Glutamatergic neuron (in vitro differentiated cells): ENCODE measurements at regions not wholly inside any gene's neighbourhood (a gene's known extent, or its start where the extent isn't known, plus 50 kb on each side); places are given as distances from the start of the nearest gene placed in this dataset.
"Not testable (repeated sequence)": the region's sequence is repeated elsewhere in the genome, so short reads cannot be mapped to it uniquely, and the experiment has no call there.

ENCODE experiments used
- DNase-seq: peaks from one replicate; pipeline ENCODE4 v3.0.0; 2022
- H3K27ac Mint-ChIP-seq: one replicate; pipeline ENCODE4 v1.8.0; 2020; ENCODE audit warnings: mild to moderate bottlenecking, mixed read lengths, inconsistent platforms; ENCODE audit not compliant: unreplicated experiment
- H3K27me3 Mint-ChIP-seq: one replicate; pipeline ENCODE4 v1.8.0; 2020; ENCODE audit warnings: mild to moderate bottlenecking, moderate library complexity, mixed read lengths, inconsistent platforms; ENCODE audit not compliant: unreplicated experiment
- H3K36me3 Mint-ChIP-seq: one replicate; pipeline ENCODE4 v1.8.0; 2020; ENCODE audit warnings: mild to moderate bottlenecking, mixed read lengths, inconsistent platforms; ENCODE audit not compliant: unreplicated experiment
- H3K4me1 Mint-ChIP-seq: one replicate; pipeline ENCODE4 v1.8.0; 2020; ENCODE audit warnings: mild to moderate bottlenecking, low read depth, mixed read lengths, inconsistent platforms; ENCODE audit not compliant: unreplicated experiment
- H3K4me3 Mint-ChIP-seq: one replicate; pipeline ENCODE4 v1.8.0; 2020; ENCODE audit warnings: mild to moderate bottlenecking, mixed read lengths, inconsistent platforms; ENCODE audit not compliant: unreplicated experiment
- H3K9me3 Mint-ChIP-seq: one replicate; pipeline ENCODE4 v1.8.0; 2020; ENCODE audit warnings: mild to moderate bottlenecking, moderate library complexity, mixed read lengths, inconsistent platforms; ENCODE audit not compliant: unreplicated experiment
- TF ChIP-seq, protein P1 (sequence below): fragments of 200-600 bp; sonication (generic); IDR thresholded peaks from one replicate; pipeline ENCODE4 v1.5.0; 2021; ENCODE audit not compliant: partially characterized antibody, unreplicated experiment

- TF ChIP-seq, protein P1, sequence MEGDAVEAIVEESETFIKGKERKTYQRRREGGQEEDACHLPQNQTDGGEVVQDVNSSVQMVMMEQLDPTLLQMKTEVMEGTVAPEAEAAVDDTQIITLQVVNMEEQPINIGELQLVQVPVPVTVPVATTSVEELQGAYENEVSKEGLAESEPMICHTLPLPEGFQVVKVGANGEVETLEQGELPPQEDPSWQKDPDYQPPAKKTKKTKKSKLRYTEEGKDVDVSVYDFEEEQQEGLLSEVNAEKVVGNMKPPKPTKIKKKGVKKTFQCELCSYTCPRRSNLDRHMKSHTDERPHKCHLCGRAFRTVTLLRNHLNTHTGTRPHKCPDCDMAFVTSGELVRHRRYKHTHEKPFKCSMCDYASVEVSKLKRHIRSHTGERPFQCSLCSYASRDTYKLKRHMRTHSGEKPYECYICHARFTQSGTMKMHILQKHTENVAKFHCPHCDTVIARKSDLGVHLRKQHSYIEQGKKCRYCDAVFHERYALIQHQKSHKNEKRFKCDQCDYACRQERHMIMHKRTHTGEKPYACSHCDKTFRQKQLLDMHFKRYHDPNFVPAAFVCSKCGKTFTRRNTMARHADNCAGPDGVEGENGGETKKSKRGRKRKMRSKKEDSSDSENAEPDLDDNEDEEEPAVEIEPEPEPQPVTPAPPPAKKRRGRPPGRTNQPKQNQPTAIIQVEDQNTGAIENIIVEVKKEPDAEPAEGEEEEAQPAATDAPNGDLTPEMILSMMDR = no peak
- no peaks in the 10 kb centered on the region for H3K4me1 Mint-ChIP-seq
- no peak overlapping the region for H3K27ac Mint-ChIP-seq
- H3K36me3 Mint-ChIP-seq = no peaks in the 10 kb centered on the region
- peaks cover 2% of the 10 kb centered on the region for H3K9me3 Mint-ChIP-seq
- H3K27me3 Mint-ChIP-seq = no peaks in the 10 kb centered on the region
- H3K4me3 Mint-ChIP-seq = no peak overlapping the region
- DNase-seq = no peak
These were observed 520.3 kb downstream of the EDEM1 start for GRCh38 chr3:5707794-5708193.

DNA sequence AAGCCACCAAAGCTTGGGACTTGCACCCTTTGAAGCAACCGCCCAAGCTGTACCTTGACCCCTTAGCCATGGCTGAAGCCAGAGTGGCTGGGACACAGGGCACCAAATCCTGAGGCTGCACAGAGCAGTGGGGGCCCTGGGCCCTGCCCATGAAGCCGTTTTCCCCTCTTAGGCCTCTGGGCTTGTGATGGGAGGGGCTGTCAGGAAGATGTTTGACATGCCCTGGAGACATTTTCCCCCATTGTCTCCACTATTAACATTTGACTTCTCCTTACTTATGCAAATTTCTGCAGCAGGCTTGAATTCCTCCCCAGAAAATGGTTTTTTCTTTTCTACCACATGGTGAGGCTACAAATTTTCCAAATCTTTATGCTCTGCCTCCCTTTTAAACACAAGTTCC is 522.2 kb downstream of the EDEM1 start:
- Mint-ChIP-seq H3K4me3 (no peak overlapping the region), H3K36me3 (no peaks in the 10 kb centered on the region), H3K4me1 (no peaks in the 10 kb centered on the region), H3K27ac (no peak overlapping the region), H3K9me3 (peaks cover 2% of the 10 kb centered on the region), H3K27me3 (no peaks in the 10 kb centered on the region)
- TF ChIP-seq, protein P1 = no peak
- DNase-seq = no peak

DNA sequence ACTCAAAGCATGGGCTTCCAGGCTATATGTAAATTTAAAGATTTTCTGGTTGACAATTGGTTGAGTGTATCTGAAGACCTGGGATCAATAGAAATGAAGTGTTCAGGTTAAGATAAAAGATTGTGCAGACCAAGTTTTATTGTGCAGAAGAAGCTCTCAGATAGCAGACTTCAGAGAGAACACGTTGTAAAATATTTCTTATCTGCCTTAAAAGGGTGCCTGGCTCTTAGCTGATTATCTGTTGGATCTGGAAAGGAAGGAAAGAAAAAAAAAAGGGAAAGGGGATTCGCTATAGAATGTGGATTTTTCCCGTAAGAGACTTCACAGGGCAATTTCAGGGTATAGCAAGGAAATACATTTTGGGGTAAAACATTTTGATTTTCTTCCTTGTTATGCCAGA is 523.2 kb downstream of the EDEM1 start:
- Mint-ChIP-seq H3K27ac (no peak overlapping the region), H3K4me1 (no peaks in the 10 kb centered on the region), H3K27me3 (no peaks in the 10 kb centered on the region), H3K9me3 (no peaks in the 10 kb centered on the region), H3K4me3 (no peak overlapping the region), H3K36me3 (no peaks in the 10 kb centered on the region)
- DNase-seq = no peak
- TF ChIP-seq, protein P1 = no peak

DNA sequence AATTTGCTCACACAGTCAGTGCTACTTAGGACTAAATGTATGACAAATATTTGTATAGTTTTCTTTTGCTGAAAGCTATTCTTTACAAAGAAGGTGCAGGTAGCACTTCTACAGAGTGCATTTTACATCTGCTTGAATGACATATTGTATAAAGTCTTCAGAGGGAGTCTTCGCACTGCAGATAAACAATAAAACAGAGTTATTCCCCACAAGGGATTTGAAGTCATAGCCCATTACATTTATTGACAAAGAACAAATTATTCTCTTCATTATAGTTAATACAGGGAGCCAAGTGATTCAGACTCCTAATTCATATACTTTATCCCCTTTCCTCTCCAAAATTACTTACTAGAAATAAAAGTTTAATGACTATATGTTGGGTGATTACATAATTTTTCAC is 529.7 kb downstream of the EDEM1 start:
- H3K9me3 Mint-ChIP-seq = peaks cover 6% of the 10 kb centered on the region
- no peak overlapping the region for H3K4me3 Mint-ChIP-seq
- H3K36me3 Mint-ChIP-seq = no peaks in the 10 kb centered on the region
- peaks cover 1% of the 10 kb centered on the region for H3K27me3 Mint-ChIP-seq
- TF ChIP-seq, protein P1 = no peak
- DNase-seq = no peak
- H3K27ac Mint-ChIP-seq = no peak overlapping the region
- no peaks in the 10 kb centered on the region for H3K4me1 Mint-ChIP-seq

GRCh38 chr3:5719668-5720067 is 532.2 kb downstream of the EDEM1 start:
- H3K27me3 Mint-ChIP-seq, H3K4me3 Mint-ChIP-seq, H3K4me1 Mint-ChIP-seq, DNase-seq, H3K27ac Mint-ChIP-seq, H3K36me3 Mint-ChIP-seq, H3K9me3 Mint-ChIP-seq: not testable (repeated sequence)

DNA sequence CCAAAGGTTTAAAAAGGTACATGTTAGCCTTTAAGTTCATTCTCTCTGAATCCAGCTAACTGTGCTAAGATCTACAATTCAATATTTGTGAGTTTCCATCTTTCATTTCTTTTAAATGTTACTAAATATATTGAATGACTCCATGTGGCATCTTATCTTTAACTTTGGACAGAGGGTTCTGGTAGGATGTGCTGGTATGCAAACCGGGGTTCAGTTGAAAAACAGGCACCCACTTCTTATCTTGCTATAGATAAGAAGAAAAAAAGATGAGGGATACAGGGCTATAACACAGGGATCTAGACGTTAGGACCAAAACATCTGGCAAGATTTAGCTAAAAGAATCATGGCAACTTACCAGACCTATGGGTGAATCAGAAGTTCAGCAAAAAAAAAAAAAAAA is 538.3 kb downstream of the EDEM1 start:
- no peaks in the 10 kb centered on the region for H3K27me3 Mint-ChIP-seq
- DNase-seq = no peak
- H3K27ac Mint-ChIP-seq = no peak overlapping the region
- TF ChIP-seq, protein P1 = no peak
- H3K4me1 Mint-ChIP-seq = no peaks in the 10 kb centered on the region
- no peaks in the 10 kb centered on the region for H3K9me3 Mint-ChIP-seq
- no peaks in the 10 kb centered on the region for H3K36me3 Mint-ChIP-seq
- H3K4me3 Mint-ChIP-seq = no peak overlapping the region
